GM18867 (cell line): ENCODE measurements at regions not wholly inside any gene's neighbourhood (a gene's known extent, or its start where the extent isn't known, plus 50 kb on each side); places are given as distances from the start of the nearest gene placed in this dataset.
"Not testable (repeated sequence)": the region's sequence is repeated elsewhere in the genome, so short reads cannot be mapped to it uniquely, and the experiment has no call there.

Source experiments
- ATAC-seq: cut with Tn5 transposase; IDR thresholded peaks from one replicate; pipeline ENCODE4 v1.9.1; 2021; ENCODE audit warnings: mild to moderate bottlenecking, moderate library complexity; ENCODE audit not compliant: unreplicated experiment

- ATAC-seq, result no peak
Measured at GRCh38 chr20:51190783-51191180, 167.9 kb upstream of the KCNG1 start.

GRCh38 chr20:51189814-51190782 lies 167.2 kb upstream of the KCNG1 start:
- ATAC-seq, result no peak

- no peak for ATAC-seq
Measured at GRCh38 chr20:51188941-51189340, 166.0 kb upstream of the KCNG1 start.

- no peak for ATAC-seq
Measured at GRCh38 chr20:51187261-51187660, 164.4 kb upstream of the KCNG1 start.

GRCh38 chr20:51185861-51186260 lies 163.0 kb upstream of the KCNG1 start:
- ATAC-seq, result no peak

- no peak for ATAC-seq
Measured at GRCh38 chr20:51185277-51185676, 162.4 kb upstream of the KCNG1 start.

GRCh38 chr20:51184289-51184688 lies 161.4 kb upstream of the KCNG1 start:
- ATAC-seq, result no peak

- no peak for ATAC-seq
Measured at GRCh38 chr20:51183451-51183850, 160.5 kb upstream of the KCNG1 start.

- no peak for ATAC-seq
Measured at GRCh38 chr20:51182571-51182970, 159.7 kb upstream of the KCNG1 start.

GRCh38 chr20:51178153-51178552 lies 155.2 kb upstream of the KCNG1 start:
- no peak for ATAC-seq

GRCh38 chr20:51176876-51177275 lies 154.0 kb upstream of the KCNG1 start:
- ATAC-seq, result no peak

- ATAC-seq, result no peak
Measured at GRCh38 chr20:51176446-51176845, 153.5 kb upstream of the KCNG1 start.

- no peak for ATAC-seq
Measured at GRCh38 chr20:51175724-51176123, 152.8 kb upstream of the KCNG1 start.

GRCh38 chr20:51175156-51175555 lies 152.2 kb upstream of the KCNG1 start:
- ATAC-seq, result no peak

GRCh38 chr20:51174536-51174935 lies 151.6 kb upstream of the KCNG1 start:
- ATAC-seq, result no peak

- no peak for ATAC-seq
Measured at GRCh38 chr20:51172558-51173428, 149.9 kb upstream of the KCNG1 start.

GRCh38 chr20:51171141-51171540 lies 148.2 kb upstream of the KCNG1 start:
- no peak for ATAC-seq

GRCh38 chr20:51169813-51170212 lies 146.9 kb upstream of the KCNG1 start:
- ATAC-seq, result no peak

- not testable (repeated sequence) for ATAC-seq
Measured at GRCh38 chr20:51167911-51168310, 145.0 kb upstream of the KCNG1 start.

- ATAC-seq, result no peak
Measured at GRCh38 chr20:51166489-51166888, 143.6 kb upstream of the KCNG1 start.

- no peak for ATAC-seq
Measured at GRCh38 chr20:51165131-51165530, 142.2 kb upstream of the KCNG1 start.

GRCh38 chr20:51164731-51165130 lies 141.8 kb upstream of the KCNG1 start:
- ATAC-seq, result no peak
